Stromal cell of bone marrow (primary cell): ENCODE measurements at regions not wholly inside any gene's neighbourhood (a gene's known extent, or its start where the extent isn't known, plus 50 kb on each side); places are given as distances from the start of the nearest gene placed in this dataset.

Experiments used
- DNase-seq: peaks from one replicate; pipeline ENCODE4 v3.0.0-alpha.2; 2012; ENCODE audit warnings: low read depth

- no peak for DNase-seq
Observed at GRCh38 chrX:21056622-21057021, 317.6 kb upstream of the CNKSR2 start.

DNA sequence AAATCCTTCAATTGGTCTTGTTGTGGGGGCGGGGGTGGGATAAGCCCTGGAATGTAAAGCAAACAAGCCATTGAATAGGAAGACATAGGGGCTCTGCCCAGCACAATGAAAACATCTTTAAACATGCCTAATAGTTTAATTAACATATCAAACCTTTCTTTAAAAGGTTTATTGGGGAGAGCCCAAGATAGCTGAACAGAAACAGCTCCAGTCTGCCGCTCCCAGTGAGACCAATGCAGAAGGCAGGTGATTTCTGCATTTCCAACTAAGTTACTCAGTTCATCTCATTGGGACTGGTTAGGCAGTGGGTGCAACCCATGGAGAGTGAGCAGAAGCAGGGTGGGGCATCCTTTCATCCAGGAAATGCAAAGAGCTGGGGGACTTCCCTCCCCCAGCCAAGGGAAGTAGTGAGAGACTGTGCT, 327.2 kb upstream of the CNKSR2 start:
- no peak for DNase-seq

DNA sequence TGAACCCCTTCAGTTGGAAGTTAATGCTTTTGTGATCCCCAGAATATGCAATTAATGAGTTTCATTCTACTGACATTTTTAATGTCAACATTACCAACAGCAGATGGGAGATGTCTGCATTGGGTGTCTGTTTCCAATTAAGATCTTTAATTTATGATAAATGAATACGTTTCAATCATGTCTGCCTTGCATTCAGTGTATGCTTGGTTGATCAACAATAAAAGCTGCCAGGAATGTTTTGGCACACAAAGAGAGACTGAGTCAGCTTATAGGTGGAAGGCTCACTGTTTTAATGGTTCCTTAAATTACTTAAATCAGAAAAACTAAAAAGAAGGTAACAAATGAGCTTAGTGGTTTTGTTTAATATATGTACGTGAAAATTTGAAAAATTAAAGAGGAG, 359.9 kb upstream of the CNKSR2 start:
- no peak for DNase-seq

GRCh38 chrX:21004835-21005234, 369.4 kb upstream of the CNKSR2 start:
- peak; percentile 27 for DNase-seq

DNA sequence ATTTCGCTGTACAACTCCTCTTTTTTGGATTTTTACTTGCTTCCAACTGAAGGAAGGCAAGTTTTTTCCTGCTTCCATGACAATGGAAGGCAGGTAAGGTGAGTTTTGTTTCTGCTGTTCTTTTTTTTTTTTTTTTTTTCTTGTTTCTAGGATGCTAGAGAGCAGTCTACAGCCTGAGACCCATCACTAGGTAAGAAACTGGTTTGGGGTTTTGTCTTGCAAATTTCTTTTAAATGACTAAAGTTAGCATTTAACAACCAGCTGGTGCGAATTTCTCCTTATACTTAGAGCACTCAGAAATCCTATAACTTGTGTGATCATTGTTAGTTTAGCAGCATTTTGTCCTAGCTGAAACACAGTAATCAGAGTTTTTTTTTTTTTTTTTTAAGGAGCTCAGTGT, 378.4 kb upstream of the CNKSR2 start:
- DNase-seq = no peak

GRCh38 chrX:20989361-20989760, 384.9 kb upstream of the CNKSR2 start:
- no peak for DNase-seq

GRCh38 chrX:20988804-20989203, 385.4 kb upstream of the CNKSR2 start:
- no peak for DNase-seq

GRCh38 chrX:20988118-20988517, 386.1 kb upstream of the CNKSR2 start:
- no peak for DNase-seq

DNA sequence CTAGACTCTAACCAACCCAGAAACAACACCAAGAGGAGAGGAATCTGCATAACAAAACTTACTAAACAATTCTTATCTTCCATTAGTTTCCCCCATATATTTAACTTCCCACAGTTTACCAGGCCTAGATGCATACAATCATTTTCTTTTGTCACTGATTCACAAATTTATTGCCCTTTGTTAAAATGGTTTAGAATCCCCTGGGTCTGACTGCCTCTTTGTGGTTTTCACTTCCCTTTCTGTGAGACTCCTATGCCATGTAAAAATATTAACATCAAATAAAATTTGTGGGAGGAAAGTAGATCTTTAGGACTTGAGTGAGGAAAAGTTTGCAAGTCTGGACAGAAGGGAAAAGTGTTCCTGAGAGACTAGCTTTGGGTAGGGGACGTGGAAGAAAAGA, 393.8 kb upstream of the CNKSR2 start:
- no peak for DNase-seq

DNA sequence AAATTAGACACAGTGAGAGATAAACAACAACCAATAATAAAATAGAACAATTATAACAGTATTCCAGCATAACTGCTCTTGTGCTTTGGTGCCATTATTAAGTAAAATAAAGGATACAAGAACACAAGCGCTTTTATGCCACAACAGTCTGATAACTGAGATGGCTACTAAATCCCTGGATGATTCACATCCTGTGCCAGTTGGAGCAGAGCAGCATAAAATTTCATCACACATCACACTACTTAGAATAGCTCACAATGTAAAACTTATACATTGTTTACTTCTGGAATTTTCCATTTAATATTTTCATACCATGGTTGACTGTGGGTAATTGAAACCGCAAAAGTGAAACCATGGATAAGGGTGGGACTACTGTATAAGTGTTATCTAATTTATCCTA, 399.9 kb upstream of the CNKSR2 start:
- DNase-seq = no peak

GRCh38 chrX:20973038-20973437, 401.2 kb upstream of the CNKSR2 start:
- no peak for DNase-seq

GRCh38 chrX:20971250-20971649, 403.0 kb upstream of the CNKSR2 start:
- DNase-seq = no peak

GRCh38 chrX:20969565-20969964, 404.7 kb upstream of the CNKSR2 start:
- no peak for DNase-seq

DNA sequence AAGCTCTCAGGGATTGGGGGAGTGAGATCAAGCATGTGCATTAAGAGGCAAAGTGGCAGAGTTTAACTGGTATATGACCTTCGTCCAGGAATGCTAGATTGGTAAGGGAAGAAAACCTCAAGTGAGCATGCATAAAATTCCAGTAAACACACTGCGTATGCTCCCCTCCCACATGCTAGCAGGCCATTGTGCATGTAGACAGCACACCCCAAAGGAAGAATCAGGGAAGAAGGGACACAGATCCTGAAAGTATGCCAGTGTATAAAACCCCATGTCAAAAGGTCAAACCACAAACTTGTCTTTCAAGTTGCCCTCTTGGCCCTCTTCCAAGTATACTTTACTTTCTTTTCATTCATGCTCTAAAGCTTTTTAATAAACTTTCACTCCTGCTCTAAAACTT, 405.2 kb upstream of the CNKSR2 start:
- DNase-seq = no peak

GRCh38 chrX:20967725-20968124, 406.5 kb upstream of the CNKSR2 start:
- no peak for DNase-seq

DNA sequence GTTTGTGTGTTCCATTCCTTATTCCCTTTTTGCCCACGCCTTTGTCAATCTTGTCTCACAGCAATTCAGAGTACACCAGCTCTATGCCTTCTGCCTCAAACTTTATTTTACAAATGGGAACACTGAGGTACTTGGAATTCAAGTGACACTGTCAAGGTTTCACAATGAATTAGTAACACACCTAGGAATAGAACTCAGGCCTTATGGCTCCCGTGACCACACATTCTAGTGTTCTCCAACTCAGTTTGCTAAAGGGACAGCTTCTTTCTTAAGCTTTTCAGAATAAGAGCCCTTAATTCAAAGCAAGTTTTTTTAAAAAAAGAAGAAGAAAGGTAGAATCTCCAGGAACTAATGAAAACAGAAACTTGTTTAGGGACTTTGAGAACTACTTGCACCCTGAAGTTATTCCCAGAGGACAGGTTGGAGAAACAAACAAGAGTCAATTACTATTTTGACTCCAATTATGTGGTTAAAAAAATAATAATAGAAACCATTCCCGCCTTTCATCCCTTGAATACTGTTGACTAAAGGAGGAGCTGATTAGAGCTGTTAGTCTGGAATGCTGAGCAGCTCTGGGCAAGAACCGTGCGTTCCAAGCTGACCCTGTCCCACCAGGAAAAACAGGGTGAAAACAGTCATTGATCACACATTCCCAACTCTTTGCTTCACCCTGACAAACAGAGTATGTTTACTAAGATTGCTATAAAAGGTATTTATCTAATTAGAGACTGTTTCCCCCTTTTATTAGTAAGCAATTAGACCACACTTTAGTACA, 408.8 kb upstream of the CNKSR2 start:
- no peak for DNase-seq

GRCh38 chrX:20954014-20954413, 420.2 kb upstream of the CNKSR2 start:
- no peak for DNase-seq

GRCh38 chrX:20952180-20952579, 422.0 kb upstream of the CNKSR2 start:
- DNase-seq = no peak

DNA sequence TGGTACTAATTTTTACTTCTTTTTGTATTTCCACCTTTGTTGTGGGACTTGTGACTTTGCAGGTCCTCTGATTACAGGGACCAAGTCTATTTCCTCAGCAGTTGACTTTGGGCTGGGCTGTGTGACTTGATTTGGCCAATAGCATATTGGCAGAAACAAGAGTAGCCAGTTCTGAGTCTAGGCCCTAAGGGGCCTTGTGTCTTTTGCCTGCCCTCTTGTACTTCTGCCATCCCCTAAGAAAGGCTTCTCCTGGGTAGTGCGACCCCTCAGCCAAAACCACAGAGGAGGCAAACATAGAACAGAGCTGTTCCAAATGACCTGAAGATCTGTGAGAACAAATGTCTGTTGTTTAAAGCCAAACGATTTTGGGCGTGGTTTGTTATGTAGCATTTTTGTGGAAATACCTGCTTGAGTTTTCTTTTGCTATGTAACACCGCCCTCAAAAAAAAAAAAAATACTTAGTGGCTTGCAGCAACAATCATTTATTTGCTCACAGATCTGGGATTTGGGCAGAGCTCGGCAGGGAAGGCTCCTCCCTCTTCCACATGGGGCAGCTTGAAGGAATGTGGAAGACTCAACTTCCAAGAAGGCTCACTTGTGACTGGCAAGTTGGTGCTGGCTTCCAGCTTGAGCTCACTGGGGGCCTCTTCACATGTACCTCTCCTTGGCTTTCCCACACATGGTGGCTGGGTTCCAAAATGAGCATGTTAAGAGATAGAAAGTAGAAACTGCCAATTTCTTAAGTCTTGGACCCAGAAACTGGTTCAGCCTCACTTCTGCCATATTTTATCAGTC, 423.0 kb upstream of the CNKSR2 start:
- no peak for DNase-seq

DNA sequence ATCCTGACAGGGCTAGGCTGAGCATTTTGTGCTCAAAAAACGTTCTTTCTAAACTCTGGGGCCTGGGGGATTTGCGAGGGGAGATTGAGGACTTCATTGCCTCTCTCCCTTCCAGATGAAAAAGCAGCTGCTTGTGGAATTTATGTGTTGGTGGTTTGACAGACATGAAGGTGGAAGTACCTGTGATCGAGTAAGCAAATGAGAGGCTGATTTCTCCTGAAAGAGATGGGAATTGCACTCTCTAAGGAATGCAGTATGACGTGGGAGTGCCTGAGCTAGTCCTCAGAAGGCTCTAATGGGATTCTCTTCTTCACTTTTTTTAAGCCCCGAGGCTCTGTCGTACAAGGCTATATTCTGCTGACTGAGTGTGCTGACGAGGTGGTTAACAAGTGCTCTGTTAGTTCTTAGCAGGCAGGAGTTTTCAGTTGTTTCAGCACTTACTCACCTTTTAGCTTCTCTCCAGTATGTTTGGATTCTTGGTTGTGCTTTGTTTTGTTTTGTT, 426.8 kb upstream of the CNKSR2 start:
- no peak for DNase-seq

- DNase-seq = no peak
Observed at GRCh38 chrX:20913760-20914159, 460.5 kb upstream of the CNKSR2 start.

DNA sequence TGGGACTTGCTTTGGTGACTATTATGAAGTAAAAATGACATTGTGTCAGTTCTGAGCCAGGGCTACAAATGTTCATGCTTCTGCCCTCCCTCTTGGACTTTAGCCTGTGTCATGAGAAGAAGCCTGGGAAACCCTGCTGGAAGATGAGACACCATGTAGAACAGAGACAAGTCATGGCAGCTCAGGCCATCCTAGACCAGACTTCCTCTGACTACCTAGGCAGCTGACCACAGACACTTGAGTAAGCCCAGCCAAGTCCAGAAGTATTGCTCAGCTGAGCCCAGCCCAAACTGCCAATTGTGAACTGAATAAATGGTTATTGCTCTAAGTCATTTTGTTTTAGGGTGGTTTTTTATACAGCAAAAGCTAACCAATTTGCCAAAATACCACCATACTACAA, 467.6 kb upstream of the CNKSR2 start:
- DNase-seq = peak; percentile 67

DNA sequence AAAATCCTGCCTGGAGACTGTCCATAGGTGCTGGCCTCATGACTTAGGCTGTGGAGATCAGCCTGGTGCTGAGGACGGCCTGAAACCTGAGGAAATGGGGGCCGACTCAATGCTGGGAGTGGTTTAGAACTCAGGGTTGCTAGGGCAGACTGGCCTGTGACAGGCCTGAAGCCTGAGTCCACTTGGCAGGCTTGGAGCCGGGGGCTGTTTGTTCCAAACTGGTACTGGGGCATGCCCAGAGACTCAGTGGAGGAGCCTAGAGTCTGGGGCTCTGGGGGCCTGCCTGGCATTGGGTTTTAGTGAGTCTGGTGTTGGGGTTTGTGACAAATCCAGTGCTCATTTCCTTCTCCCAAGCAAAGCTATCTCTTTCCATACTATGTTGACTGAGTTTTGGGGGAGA, 489.7 kb upstream of the CNKSR2 start:
- DNase-seq = no peak
